ENCODE measurements at regions not wholly inside any gene's neighbourhood (a gene's known extent, or its start where the extent isn't known, plus 50 kb on each side); places are given as distances from the start of the nearest gene placed in this dataset.

DNA sequence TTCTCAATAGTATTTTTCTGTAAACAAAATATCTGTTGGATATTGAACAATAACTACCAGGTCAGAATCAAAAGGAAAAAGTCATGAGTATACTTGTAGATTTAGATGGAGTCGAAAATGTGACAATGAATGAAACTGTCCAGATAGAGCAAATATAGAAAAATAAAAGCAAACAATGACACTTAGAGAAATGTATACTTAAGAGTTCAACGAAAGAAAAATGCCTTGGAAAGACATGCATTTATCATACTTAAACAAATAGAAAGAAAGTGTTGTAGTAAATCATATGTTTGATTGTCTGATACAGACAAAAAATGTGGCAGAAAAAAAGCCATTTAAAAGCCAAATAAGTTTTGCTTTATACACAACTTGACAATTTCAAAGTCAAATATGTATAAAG, 571.2 kb upstream of the MGAT4C start:
- TF ChIP-seq JUND (IDR thresholded peaks at IDR 0.05; ENCODE audit: low read depth), result no peak
- DNase-seq (ENCODE audit: low read depth in 1 of 2, low spot score in 1 of 2), result no peak
- in situ Hi-C loops (cut with HindIII; ENCODE audit: low pct_unique_long_range_greater_than_20kb, low sequenced_read_pairs), result no loop called here

DNA sequence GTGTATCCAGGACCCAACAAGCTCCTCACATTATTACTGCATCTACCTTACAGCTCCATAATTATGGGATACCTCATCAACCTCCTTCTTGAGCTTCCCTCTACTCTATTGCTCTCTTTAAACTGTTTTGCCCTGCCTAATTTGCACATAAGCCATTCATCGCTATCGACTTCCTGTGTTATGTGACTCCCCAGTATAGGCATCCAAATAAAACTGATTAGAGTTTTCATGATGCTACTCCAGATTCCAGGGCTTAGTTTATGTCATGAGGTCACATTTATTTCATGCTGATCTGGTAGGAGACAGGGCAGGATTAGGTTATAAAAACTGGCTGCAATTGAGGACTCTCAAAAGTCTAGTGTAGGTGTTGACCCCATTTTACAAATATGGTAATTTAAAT, 569.9 kb upstream of the MGAT4C start:
- in situ Hi-C loops (cut with HindIII; ENCODE audit: low pct_unique_long_range_greater_than_20kb, low sequenced_read_pairs), result no loop called here
- DNase-seq (ENCODE audit: low read depth in 1 of 2, low spot score in 1 of 2), result no peak
- TF ChIP-seq JUND (IDR thresholded peaks at IDR 0.05; ENCODE audit: low read depth), result no peak

GRCh38 chr12:86801439-86801838, 545.2 kb upstream of the MGAT4C start:
- DNase-seq (ENCODE audit: low read depth in 1 of 2, low spot score in 1 of 2), result no peak
- in situ Hi-C loops (cut with HindIII; ENCODE audit: low pct_unique_long_range_greater_than_20kb, low sequenced_read_pairs), result no loop called here

DNA sequence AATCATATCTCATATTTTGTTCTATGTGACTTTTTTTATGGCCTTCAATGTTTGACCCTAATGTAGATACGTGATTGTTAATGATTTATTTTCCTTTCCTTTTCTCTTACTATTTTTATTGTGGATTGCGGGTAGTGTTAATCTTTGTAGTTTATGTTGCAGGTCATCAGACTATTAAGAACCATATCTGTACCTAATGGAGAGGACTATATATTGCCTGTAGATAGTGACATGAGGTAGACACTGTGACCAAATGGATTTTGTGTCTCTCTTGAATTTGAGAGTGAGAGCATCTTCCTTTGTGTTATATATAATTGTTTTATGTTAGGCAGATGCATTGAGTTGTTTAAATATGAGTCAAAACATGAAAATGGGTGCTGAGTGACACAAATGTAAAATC, 543.4 kb upstream of the MGAT4C start:
- in situ Hi-C loops (cut with HindIII; ENCODE audit: low pct_unique_long_range_greater_than_20kb, low sequenced_read_pairs), result no loop called here
- no peak for DNase-seq (ENCODE audit: low read depth in 1 of 2, low spot score in 1 of 2)
- TF ChIP-seq JUND (IDR thresholded peaks at IDR 0.05; ENCODE audit: low read depth), result no peak

More at GRCh38 chr12:86801439-86801838, 545.2 kb upstream of the MGAT4C start:
- no peak for TF ChIP-seq JUND (IDR thresholded peaks at IDR 0.05; ENCODE audit: low read depth)

DNA sequence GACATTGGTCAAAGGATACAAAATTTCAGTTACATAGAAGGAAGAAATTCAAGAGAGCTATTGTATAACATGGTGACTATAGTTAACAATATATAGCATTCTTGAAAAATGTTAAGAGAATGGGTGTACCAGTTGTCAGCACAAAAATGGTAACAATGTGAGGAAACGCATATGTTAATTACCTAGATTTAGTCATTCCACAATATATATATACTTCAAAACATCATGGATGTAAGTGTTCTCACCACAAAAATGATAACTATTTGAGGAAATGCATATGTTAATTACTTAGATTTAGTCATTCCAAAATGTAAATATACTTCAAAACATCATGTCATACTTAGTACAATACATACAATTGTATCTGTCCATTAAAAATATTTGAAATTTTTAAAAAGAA, 540.4 kb upstream of the MGAT4C start:
- in situ Hi-C loops (cut with HindIII; ENCODE audit: low pct_unique_long_range_greater_than_20kb, low sequenced_read_pairs), result no loop called here
- no peak for TF ChIP-seq JUND (IDR thresholded peaks at IDR 0.05; ENCODE audit: low read depth)
- DNase-seq (ENCODE audit: low read depth in 1 of 2, low spot score in 1 of 2), result no peak

DNA sequence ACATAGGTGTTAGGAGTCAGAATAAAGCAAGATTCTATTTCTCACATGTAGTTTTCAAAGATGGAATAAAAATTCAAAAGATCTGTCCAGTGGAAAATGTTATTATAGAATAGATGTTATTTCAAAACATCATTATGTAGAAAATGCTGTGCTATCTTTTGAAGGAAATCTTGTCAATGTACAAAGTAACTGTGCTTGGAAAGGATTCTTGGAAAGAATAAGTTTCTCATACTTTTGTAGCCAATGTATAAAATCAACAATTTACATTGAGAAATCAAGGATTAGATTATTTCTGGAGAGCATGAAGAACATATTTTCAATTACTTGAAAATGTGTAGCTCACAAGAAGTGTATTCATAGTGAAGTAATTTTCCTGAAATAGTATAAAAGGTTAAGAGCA, 532.5 kb upstream of the MGAT4C start:
- TF ChIP-seq JUND (IDR thresholded peaks at IDR 0.05; ENCODE audit: low read depth), result no peak
- in situ Hi-C loops (cut with HindIII; ENCODE audit: low pct_unique_long_range_greater_than_20kb, low sequenced_read_pairs), result no loop called here
- DNase-seq (ENCODE audit: low read depth in 1 of 2, low spot score in 1 of 2), result no peak

DNA sequence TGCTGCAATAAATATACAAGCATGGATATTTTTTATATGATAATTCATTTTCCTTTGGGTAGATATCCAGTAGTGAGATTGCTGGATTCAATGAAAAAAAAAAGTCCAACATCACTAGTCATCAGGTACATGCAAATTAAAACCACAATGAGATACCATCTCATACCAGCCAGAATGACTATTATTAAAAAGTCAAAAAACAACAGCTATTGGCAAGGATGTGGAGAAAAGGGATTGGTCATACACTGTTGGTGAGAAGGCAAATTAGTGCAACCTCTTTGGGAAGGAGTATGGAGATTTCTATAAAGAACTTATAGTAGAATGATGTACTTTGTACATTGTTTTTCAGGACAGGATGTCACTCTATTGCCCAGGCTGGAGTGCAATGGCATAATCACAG, 531.2 kb upstream of the MGAT4C start:
- in situ Hi-C loops (cut with HindIII; ENCODE audit: low pct_unique_long_range_greater_than_20kb, low sequenced_read_pairs), result no loop called here
- no peak for DNase-seq (ENCODE audit: low read depth in 1 of 2, low spot score in 1 of 2)
- no peak for TF ChIP-seq JUND (IDR thresholded peaks at IDR 0.05; ENCODE audit: low read depth)

- DNase-seq (ENCODE audit: low read depth in 1 of 2, low spot score in 1 of 2), result no peak
- TF ChIP-seq JUND (IDR thresholded peaks at IDR 0.05; ENCODE audit: low read depth), result no peak
- in situ Hi-C loops (cut with HindIII; ENCODE audit: low pct_unique_long_range_greater_than_20kb, low sequenced_read_pairs), result no loop called here
These were observed 521.1 kb upstream of the MGAT4C start for GRCh38 chr12:86777325-86777724.

GRCh38 chr12:86774841-86775388, 518.7 kb upstream of the MGAT4C start:
- in situ Hi-C loops (cut with HindIII; ENCODE audit: low pct_unique_long_range_greater_than_20kb, low sequenced_read_pairs), result no loop called here
- no peak for TF ChIP-seq JUND (IDR thresholded peaks at IDR 0.05; ENCODE audit: low read depth)
- DNase-seq (ENCODE audit: low read depth in 1 of 2, low spot score in 1 of 2), result no peak

- no peak for DNase-seq (ENCODE audit: low read depth in 1 of 2, low spot score in 1 of 2)
- in situ Hi-C loops (cut with HindIII; ENCODE audit: low pct_unique_long_range_greater_than_20kb, low sequenced_read_pairs), result no loop called here
- TF ChIP-seq JUND (IDR thresholded peaks at IDR 0.05; ENCODE audit: low read depth), result no peak
These were observed 516.5 kb upstream of the MGAT4C start for GRCh38 chr12:86772696-86773095.

DNA sequence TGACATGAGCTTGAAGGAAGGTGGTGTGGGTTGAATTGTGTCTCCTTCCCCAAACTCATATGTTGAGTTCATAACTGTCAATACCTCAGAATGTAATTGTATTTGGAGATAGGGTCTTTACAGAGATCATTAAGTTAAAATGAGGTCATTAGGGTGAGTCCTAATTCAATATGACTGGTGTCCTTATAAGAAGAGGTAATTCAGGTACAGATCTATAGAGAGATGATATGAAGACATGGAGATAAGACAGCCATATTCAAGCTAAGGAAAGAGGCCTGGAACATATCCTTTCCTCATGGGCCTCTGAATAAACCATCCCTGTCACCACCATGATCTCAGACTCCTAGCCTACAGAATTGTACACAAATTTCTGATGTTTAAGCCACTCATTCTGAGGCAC, 514.7 kb upstream of the MGAT4C start:
- no peak for DNase-seq (ENCODE audit: low read depth in 1 of 2, low spot score in 1 of 2)
- in situ Hi-C loops (cut with HindIII; ENCODE audit: low pct_unique_long_range_greater_than_20kb, low sequenced_read_pairs), result no loop called here
- no peak for TF ChIP-seq JUND (IDR thresholded peaks at IDR 0.05; ENCODE audit: low read depth)

GRCh38 chr12:86748894-86749293, 492.7 kb upstream of the MGAT4C start:
- in situ Hi-C loops (cut with HindIII; ENCODE audit: low pct_unique_long_range_greater_than_20kb, low sequenced_read_pairs), result no loop called here
- no peak for TF ChIP-seq JUND (IDR thresholded peaks at IDR 0.05; ENCODE audit: low read depth)
- DNase-seq (ENCODE audit: low read depth in 1 of 2, low spot score in 1 of 2), result no peak

DNA sequence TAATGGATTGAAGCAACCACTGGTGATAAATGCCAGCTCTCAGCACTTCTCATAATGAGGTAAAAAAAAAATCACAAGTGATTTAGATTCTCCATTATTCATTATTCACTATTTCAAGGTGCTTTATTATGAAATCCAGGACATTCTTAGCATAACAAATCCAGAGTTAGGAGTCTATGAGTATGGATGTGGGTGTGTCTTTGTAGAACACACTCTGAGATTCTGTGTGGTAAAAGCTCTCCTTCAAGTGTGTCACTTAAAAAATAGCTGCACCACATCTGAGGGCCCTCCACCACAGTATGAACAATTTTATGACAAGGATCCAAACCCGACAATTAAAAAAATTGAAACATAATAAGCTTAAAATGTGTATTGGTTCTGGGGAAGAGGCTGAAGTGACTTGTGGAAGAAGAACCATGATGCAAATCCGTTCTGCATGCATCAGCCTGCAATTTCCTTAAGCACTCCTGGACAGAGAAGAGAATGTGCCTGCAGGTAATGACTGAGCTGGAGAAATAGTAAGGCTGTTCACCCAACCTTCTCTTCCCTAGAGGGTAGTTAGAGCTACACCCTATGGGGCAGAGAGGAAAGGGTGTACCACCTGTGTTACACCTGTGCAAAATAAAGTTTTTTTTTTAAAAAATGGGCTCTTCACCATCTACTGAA, 488.5 kb upstream of the MGAT4C start:
- DNase-seq (ENCODE audit: low read depth in 1 of 2, low spot score in 1 of 2), result no peak
- no peak for TF ChIP-seq JUND (IDR thresholded peaks at IDR 0.05; ENCODE audit: low read depth)
- in situ Hi-C loops (cut with HindIII; ENCODE audit: low pct_unique_long_range_greater_than_20kb, low sequenced_read_pairs), result no loop called here
